ENCODE measurements at regions not wholly inside any gene's neighbourhood (a gene's known extent, or its start where the extent isn't known, plus 50 kb on each side); places are given as distances from the start of the nearest gene placed in this dataset.

DNA sequence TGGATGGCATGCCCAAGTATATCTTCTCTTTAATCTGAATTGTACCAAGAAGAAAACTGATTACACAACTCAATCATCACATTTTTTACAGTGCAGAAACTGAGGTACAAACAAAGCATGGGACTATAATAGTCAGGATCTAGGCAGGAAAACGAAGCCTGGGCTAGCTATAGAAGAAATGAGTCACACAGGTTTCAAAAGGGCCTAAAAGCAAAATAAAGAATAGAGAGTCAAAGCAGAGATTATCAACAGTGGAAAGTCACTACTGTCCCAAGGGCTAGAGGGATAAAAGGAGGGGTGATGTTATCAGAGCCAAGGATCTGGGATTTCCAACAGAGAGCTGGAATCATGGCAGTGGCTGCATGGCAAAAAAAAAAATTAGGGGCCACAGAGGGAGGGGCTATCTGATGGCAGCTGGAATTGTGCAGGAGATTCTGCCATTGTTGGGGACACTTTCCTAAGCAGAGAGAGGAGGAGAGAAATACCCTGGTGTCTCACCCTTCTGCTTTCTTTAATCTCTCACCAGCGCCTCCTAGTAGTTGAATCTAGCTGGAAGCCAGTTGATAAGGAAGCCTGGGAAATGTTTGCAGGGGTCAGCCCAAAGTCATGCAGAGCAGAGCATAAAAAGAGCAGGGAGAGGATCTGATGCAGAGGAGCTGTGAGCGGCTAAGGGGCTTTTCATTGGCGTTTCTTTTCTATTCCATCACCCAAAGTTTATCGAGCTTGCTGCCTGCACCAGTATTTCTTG lies 343.2 kb downstream of the ACTL7B start:
- Mint-ChIP-seq H3K27ac (peak overlapping the region in 1 of 10 donors; percentile 25), H3K27me3 (peaks cover 0 to 8% (median 0%) of the 10 kb centered on the region in 5 donors), H3K36me3 (no peaks in the 10 kb centered on the region), H3K4me1 (no peaks in the 10 kb centered on the region), H3K4me3 (no peak overlapping the region), H3K9me3 (peaks cover 0 to 18% (median 5%) of the 10 kb centered on the region in 9 donors)
- ATAC-seq (no peak), DNase-seq (no peak)
- POLR2A ChIA-PET = no interaction called here

DNA sequence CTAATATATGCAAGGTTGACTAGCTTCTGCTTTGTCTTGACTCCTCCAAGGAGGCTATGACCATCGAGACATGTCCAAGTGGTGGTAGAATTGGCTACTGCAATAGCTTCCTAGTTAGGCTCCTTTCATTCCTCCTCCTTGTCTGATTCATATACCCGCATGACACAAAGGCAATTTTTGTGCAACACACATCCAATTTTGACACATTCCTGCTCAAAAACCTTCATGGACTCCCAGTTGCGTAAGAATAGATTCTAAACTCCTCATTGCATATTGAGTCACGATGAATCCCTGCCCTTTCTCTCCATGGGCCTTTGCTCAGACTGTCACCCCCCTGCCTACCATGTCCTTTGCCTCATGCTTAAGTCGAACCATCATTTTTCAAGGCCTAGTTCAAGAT lies 344.5 kb downstream of the ACTL7B start:
- ATAC-seq = no peak
- no peak overlapping the region for H3K4me3 Mint-ChIP-seq
- H3K9me3 Mint-ChIP-seq = peaks cover 0 to 18% (median 5%) of the 10 kb centered on the region in 9 donors
- no peaks in the 10 kb centered on the region for H3K36me3 Mint-ChIP-seq
- no peak for DNase-seq
- H3K27me3 Mint-ChIP-seq = peaks cover 0 to 8% (median 0%) of the 10 kb centered on the region in 5 donors
- no peak overlapping the region for H3K27ac Mint-ChIP-seq
- POLR2A ChIA-PET = no interaction called here
- no peaks in the 10 kb centered on the region for H3K4me1 Mint-ChIP-seq

DNA sequence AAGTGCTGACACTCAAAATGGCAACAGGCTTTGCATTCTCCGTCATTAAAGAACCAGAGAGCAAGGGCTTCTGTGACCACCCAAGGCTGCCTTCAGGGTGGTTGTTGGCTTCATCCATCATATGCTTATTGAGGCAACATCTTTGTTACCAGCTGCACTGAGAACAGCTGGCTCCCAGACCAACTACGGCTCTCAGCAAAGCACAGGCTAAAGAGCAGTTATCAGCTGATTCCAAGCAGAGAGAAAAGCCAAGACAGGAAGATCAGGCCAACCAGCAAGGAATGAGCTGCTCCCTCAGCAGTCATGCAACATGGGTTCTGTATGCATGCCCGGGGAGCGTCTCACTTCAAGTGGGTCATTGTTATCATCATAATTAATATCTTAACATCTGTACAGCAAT lies 358.9 kb downstream of the ACTL7B start:
- Mint-ChIP-seq H3K4me1 (no peaks in the 10 kb centered on the region), H3K27ac (no peak overlapping the region), H3K9me3 (peaks cover 0 to 41% (median 11%) of the 10 kb centered on the region in 9 donors), H3K4me3 (no peak overlapping the region), H3K36me3 (peaks cover 0 to 6% (median 2%) of the 10 kb centered on the region in 3 donors), H3K27me3 (peaks cover 0 to 9% (median 0%) of the 10 kb centered on the region in 5 donors)
- POLR2A ChIA-PET = no interaction called here
- no peak for DNase-seq
- ATAC-seq = no peak

DNA sequence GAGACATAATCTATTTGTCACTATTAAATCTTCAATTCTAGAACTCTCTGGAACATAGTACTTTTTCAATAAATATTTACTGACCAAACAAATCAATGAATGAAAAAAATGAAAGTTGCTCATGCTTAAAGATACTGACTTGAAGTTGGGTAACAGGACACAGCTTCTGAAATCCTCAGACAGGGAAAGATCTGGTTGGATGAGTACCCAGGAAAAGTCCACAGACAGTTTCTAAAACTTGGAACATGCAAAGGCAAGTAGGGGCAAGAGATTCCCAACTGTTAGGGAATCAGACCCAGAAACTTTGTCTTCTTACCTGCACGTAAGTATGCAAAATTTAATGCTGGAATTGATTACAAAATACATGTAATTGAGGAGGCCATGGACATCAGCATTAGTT lies 366.2 kb downstream of the ACTL7B start:
- no peak for DNase-seq
- Mint-ChIP-seq H3K27ac (no peak overlapping the region), H3K9me3 (peaks cover 0 to 39% (median 11%) of the 10 kb centered on the region in 9 donors), H3K27me3 (peaks cover 0 to 5% (median 0%) of the 10 kb centered on the region in 5 donors), H3K36me3 (peaks cover 0 to 13% (median 0%) of the 10 kb centered on the region in 3 donors), H3K4me3 (no peak overlapping the region), H3K4me1 (no peaks in the 10 kb centered on the region)
- ATAC-seq = no peak
- POLR2A ChIA-PET = no interaction called here

DNA sequence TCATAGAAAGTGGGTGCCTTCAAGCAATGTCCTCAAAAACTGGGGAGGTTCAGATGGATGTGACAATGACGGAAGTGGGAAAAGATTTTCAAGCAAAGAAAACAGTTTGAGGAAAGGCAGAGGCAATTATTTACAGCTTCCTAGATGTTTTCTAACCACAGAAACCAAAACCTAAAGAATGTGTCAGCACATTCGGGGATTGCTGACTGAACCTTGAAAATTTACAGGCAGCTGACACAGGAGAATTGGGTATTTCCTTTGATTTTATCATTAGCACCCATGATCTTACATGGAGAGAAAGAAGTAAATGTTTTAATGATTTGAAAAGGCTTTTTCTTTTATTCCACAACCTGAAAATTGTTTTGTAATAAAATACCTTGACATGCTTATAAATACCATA lies 369.0 kb downstream of the ACTL7B start:
- Mint-ChIP-seq H3K4me3 (no peak overlapping the region), H3K36me3 (peaks cover 0 to 13% (median 0%) of the 10 kb centered on the region in 3 donors), H3K9me3 (peaks cover 0 to 55% (median 9%) of the 10 kb centered on the region in 9 donors), H3K27me3 (peaks cover 0 to 8% (median 0%) of the 10 kb centered on the region in 5 donors), H3K4me1 (no peaks in the 10 kb centered on the region), H3K27ac (no peak overlapping the region)
- POLR2A ChIA-PET = no interaction called here
- ATAC-seq = no peak
- DNase-seq = no peak

DNA sequence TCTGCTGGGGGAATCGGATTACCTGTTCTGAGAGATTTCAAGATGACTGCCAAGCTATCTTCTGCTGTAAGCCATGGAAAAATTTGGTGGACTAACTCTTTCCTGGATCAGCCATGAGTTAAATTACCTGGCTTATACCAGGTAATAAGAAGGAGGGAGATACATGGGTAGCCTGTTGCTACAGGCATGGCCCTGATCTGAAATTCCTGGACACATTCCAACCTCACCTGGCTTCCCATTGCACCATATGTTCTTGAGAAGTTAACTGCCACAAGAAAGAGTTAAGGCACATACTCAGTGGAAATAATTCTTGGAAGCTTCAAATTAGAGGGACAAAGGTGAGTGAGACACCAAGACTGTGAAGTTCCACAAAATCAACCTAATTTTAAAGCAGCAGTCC lies 371.3 kb downstream of the ACTL7B start:
- POLR2A ChIA-PET = no interaction called here
- H3K9me3 Mint-ChIP-seq = peaks cover 0 to 43% (median 8%) of the 10 kb centered on the region in 9 donors
- no peaks in the 10 kb centered on the region for H3K4me1 Mint-ChIP-seq
- H3K36me3 Mint-ChIP-seq = peaks cover 0 to 13% (median 0%) of the 10 kb centered on the region in 3 donors
- DNase-seq (no peak), ATAC-seq (no peak)
- no peak overlapping the region for H3K4me3 Mint-ChIP-seq
- H3K27me3 Mint-ChIP-seq = peaks cover 0 to 3% (median 0%) of the 10 kb centered on the region in 5 donors
- no peak overlapping the region for H3K27ac Mint-ChIP-seq

DNA sequence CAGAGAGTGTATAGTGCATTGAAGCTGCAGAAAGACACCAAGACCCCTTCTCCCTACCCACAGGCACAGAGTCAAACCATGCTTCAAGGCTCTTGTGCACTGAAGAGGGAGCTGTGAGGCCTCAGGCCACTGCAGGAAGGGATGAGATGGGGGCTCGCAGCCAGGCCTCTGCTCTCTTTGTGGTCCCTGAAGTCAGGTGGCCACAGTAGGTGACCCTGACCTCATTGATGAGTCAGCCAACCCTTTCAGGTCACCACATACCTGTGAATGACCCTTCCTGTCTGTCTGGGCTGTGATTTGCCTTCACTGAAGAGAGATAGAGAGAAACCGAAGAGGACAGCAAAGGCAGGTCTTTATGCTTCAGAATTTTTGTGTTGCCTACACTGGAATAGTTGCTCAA lies 372.1 kb downstream of the ACTL7B start:
- POLR2A ChIA-PET = no interaction called here
- Mint-ChIP-seq H3K36me3 (peaks cover 0 to 11% (median 0%) of the 10 kb centered on the region in 3 donors), H3K27me3 (peaks cover 0 to 3% (median 0%) of the 10 kb centered on the region in 5 donors), H3K4me3 (no peak overlapping the region), H3K4me1 (no peaks in the 10 kb centered on the region), H3K27ac (no peak overlapping the region), H3K9me3 (peaks cover 0 to 36% (median 6%) of the 10 kb centered on the region in 9 donors)
- no peak for DNase-seq
- ATAC-seq = no peak

DNA sequence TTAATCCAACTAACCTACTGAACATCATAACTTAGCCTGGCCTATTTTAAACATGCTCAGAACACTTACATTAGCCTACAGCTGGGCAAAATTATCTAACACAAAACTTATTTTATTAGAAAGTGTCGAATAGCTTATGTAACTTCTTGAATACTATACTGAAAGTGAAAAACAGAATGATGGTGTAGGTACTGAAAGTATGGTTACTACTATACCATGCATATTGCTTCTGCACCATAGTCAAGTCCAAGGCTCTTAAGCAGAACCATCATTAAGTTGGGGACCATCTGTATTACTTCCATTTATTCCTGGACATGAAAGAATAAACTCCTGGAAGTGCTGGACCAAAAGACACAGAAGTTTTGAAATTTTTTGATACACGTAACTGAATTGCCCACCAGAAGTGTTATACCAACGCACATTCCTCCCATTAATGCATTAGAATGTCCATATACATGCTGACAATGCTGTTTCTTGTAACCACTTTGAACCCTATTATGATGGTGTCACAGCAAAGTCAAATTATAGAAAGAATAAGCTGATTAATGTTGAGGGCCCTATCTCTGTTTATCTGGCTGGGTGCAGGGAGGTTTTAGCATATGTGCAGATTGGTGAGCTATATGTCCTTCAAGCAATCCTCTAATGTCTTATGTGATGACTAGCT lies 375.7 kb downstream of the ACTL7B start:
- ATAC-seq = no peak
- DNase-seq = no peak
- H3K4me1 Mint-ChIP-seq = no peaks in the 10 kb centered on the region
- H3K9me3 Mint-ChIP-seq = peaks cover 0 to 16% (median 0%) of the 10 kb centered on the region in 9 donors
- no peaks in the 10 kb centered on the region for H3K36me3 Mint-ChIP-seq
- no peak overlapping the region for H3K27ac Mint-ChIP-seq
- H3K27me3 Mint-ChIP-seq = peaks cover 0 to 3% (median 0%) of the 10 kb centered on the region in 5 donors
- H3K4me3 Mint-ChIP-seq = no peak overlapping the region
- POLR2A ChIA-PET = no interaction called here

DNA sequence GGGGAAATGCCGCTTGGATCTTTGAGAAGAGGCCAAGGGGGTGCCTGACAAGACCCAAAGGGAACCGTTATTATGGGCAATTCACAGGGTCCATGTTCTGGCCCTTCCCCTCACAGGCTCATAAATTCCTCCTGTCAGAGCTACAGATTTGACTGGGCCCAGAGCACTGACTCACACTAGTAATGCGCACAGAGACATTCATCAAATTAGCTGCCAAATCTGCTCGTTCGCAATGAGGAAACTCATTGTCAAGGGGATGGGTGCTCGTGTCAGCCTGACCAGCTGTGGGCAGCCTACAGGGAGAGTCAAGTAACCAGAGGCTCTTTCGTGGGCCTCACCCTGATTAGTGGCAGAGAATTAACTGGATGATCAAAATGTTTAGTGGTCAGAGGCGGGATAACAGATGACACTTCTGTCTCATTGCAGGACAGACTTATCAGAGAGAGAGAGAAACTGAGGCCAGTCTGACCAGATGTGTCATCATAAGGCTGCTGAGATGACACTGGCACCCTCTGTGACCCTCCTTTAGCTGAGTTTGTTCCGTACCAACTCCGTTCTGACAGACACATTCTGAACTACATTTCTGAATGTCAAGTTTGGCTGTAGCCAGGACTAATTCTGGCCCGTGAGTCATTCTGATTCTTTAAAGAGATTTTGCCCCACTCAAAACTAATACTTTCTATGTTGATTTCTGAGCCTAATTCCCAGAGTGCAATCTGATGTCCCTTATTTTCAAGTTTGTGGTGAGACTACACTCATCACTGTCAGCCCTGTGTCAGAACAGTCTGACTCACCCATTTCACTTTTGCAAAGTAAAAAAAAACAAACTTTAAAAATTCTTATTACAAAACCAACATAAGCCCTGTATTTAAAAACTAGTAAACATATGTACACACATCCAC lies 377.1 kb downstream of the ACTL7B start:
- Mint-ChIP-seq H3K27me3 (peaks cover 0 to 3% (median 0%) of the 10 kb centered on the region in 5 donors), H3K9me3 (peaks cover 0 to 15% (median 0%) of the 10 kb centered on the region in 9 donors), H3K4me1 (no peaks in the 10 kb centered on the region), H3K4me3 (no peak overlapping the region), H3K27ac (no peak overlapping the region), H3K36me3 (no peaks in the 10 kb centered on the region)
- DNase-seq = no peak
- ATAC-seq = no peak
- POLR2A ChIA-PET = no interaction called here

DNA sequence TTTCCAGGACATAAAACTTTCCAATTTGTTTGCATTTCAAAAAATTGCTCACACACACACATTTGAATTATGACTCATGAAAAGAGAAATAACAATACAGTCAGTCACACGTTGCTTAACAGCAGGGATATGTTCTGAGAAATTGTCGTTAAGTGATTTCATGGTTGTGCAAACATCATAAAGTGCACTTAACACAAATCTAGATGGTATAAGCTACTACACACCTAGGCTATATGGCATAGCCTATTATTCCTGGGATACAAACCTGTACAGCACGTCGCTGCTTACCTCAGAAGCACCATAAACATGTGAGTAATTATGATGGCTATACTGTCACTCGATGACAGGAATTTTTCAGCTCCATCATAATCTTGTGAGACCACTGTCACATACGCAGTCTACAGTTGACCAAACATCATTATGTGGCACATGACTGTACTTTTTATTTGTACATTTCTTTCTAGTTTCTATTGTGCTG lies 378.2 kb downstream of the ACTL7B start:
- peaks cover 0 to under 1% (median 0%) of the 10 kb centered on the region in 5 donors for H3K27me3 Mint-ChIP-seq
- no peak overlapping the region for H3K27ac Mint-ChIP-seq
- H3K36me3 Mint-ChIP-seq = no peaks in the 10 kb centered on the region
- POLR2A ChIA-PET = no interaction called here
- ATAC-seq = no peak
- no peaks in the 10 kb centered on the region for H3K4me1 Mint-ChIP-seq
- DNase-seq = no peak
- no peak overlapping the region for H3K4me3 Mint-ChIP-seq
- peaks cover 0 to 4% (median 0%) of the 10 kb centered on the region in 9 donors for H3K9me3 Mint-ChIP-seq

DNA sequence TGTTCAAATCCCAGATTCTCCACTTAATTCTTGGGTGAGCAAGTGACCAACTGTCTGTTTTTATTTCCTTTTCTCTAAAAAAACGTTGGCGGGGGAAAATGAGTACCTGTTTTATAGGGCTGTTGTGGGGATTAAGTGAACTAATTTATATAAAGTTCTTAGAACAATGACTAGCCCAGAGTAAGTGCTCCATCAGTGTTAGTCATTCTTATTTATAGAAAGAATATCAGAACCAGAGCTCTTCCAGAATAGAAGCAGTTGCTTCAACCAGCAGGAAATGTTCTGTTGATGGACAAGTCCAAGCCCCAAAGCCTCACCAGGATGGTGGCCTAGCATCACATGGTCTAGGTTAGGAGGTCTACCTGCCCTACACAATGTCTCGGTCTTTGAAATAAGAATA lies 379.2 kb downstream of the ACTL7B start:
- no peak overlapping the region for H3K27ac Mint-ChIP-seq
- H3K9me3 Mint-ChIP-seq = peaks cover 0 to 4% (median 0%) of the 10 kb centered on the region in 9 donors
- H3K4me1 Mint-ChIP-seq = no peaks in the 10 kb centered on the region
- no peak for DNase-seq
- H3K36me3 Mint-ChIP-seq = no peaks in the 10 kb centered on the region
- POLR2A ChIA-PET = no interaction called here
- no peak for ATAC-seq
- no peak overlapping the region for H3K4me3 Mint-ChIP-seq
- H3K27me3 Mint-ChIP-seq = no peaks in the 10 kb centered on the region

DNA sequence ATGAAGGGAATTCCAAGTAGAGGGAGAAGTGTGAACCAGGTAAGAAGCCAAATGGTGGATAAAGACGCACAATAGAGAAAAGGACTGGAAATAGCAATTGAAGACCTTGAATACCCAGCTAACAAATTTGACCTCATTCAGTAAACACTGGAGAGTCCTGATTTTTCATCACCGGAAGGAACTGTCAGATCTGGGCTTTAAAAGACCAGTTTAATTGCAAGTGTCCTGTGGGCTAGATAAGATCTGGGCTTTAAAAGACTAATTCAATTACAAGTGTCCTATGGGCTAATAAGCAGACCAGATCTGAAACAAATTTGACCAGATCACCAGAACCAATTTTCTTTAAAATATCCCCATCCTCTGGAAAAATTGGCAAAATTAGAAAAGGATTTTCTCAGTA lies 380.0 kb downstream of the ACTL7B start:
- POLR2A ChIA-PET = no interaction called here
- Mint-ChIP-seq H3K27ac (no peak overlapping the region), H3K4me1 (no peaks in the 10 kb centered on the region), H3K4me3 (no peak overlapping the region), H3K27me3 (no peaks in the 10 kb centered on the region), H3K9me3 (peaks cover 0 to 4% (median 0%) of the 10 kb centered on the region in 9 donors), H3K36me3 (no peaks in the 10 kb centered on the region)
- DNase-seq = no peak
- ATAC-seq = no peak
